NCI-H446 (cell line): ENCODE measurements at regions not wholly inside any gene's neighbourhood (a gene's known extent, or its start where the extent isn't known, plus 50 kb on each side); places are given as distances from the start of the nearest gene placed in this dataset.
"Not testable (repeated sequence)": the region's sequence is repeated elsewhere in the genome, so short reads cannot be mapped to it uniquely, and the experiment has no call there.

Source experiments
- DNase-seq, 2 experiments: peaks; one replicate each; lab custom pipeline; 2025; lab: John Stamatoyannopoulos, UW

DNA sequence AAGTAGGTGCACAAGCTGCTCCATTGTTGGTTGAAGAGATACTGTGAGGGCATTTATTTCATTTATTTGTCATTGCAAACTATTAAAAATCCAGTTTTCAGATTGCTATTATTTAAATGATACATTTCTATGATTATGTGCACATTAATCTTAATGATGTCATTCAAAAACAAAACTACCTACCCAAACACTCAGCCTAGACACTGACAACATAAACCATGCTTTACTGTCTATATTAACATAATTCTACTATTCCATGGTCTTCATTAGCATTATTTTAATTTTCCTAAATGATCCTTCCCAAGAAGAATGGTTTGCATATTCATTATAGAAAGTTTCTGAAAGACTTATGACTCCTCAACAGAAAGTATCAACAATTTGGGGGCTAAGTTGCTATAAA is 813.0 kb upstream of the SLITRK5 start:
- no peak for DNase-seq

DNA sequence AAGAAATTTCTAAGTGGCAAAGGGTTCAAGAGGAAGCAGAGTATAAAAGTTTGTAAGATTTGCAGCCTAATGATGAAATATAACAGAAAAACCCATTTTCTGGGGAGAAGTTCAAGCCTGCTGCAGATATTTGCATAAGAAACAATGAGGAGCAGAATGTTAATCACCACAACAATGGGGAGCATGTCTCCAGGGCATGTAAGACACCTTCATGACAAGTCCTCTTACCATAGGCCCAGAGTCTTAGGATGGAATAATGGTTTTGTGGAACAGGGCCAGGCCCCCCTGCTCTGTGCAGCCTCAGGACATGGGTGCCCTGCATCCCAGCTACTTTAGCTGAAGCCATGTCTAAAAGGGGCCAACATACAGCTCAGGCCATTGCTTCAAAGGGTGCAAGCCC is 809.0 kb upstream of the SLITRK5 start:
- DNase-seq, result no peak

DNA sequence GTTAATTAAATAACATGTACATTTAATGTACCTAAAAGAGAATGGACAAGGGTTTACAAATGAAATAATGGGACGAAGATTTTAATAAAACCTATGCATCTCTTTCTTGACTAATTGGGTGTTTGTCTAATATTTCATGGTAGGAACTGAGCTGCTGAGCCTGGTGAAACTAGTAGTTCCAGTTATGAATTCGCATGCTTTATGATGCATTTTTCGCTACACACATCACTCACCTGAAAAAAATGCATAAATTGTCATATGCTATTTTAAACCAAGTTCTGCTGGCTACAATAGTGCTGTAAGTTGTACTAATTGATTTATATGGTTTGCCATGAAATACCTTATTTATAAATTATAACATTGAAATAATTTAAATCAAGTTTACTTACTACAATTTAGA is 806.8 kb upstream of the SLITRK5 start:
- DNase-seq, result no peak

DNA sequence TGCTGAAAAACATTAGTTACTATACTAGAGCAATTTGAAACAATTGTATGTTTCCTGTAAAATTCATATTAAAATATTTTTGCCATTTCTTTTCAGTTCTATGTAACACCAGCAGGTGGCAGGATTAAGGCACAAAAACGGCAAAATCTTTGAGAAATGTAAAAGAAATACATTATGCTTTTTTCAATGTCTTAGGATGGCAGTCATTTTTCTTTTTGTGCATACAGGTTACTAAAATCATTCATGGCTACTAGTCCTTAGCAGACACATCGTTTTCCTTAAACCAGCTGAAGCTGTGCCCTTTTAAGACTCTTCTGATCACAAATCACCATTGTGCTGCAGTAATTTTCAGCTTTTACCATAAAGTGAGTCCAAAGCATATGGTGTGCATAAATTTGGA is 800.7 kb upstream of the SLITRK5 start:
- peak in 1 of 2 experiments; percentile 12 for DNase-seq

DNA sequence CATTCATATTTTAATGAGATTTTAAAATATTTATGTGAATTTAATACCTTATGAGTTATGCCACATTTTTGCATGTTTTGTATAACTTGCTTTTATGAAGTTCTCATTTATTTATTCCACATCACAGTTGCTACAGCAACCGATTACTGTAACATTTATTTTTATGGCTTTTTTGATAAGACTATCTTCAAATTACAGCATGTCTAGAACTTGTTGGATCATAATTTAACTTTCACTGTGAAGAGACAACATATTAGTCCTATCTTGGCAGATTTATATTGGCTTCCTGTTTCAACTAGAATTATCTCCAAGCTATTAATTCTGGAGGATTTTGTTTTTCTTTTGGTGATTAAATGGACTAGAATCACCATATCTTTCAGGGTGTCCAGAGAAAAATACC is 793.7 kb upstream of the SLITRK5 start:
- no peak for DNase-seq

DNA sequence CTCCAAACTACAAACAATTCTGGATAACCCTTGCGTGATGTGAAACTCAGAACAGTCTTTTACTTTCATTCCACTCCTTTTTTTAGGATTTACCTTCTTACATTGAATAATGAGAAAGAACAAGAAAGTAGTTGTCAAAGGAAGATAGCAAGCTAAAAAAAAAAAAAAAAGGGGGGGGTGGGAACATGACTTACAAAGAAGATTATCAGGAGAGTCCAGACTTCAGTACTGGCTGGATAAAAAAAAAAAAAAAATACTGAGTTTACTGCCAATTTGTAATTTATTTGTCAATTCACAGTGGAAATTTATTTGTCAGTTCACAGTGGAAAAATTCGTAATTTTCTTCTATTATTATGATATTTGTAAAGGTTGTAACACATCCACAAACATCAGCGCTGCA is 792.4 kb upstream of the SLITRK5 start:
- no peak for DNase-seq

DNA sequence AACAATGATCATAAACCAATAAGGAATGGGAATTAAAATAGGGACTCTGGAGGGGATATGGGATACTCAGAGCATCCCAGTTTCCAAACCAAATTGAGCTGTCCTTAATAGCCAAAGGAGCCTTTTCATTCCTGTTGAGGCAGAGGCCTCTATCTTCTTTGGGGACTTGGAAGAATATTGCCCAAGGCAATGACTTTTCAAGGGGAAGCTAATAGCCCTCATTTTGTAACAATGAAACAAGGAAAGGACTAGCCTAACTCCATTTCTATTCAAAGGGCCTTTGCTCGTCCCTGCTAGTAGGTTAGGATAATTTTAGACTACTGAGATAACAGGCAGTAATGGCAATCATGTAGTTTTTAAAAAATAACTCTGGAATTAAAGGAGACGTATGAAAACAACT is 789.8 kb upstream of the SLITRK5 start:
- no peak for DNase-seq

DNA sequence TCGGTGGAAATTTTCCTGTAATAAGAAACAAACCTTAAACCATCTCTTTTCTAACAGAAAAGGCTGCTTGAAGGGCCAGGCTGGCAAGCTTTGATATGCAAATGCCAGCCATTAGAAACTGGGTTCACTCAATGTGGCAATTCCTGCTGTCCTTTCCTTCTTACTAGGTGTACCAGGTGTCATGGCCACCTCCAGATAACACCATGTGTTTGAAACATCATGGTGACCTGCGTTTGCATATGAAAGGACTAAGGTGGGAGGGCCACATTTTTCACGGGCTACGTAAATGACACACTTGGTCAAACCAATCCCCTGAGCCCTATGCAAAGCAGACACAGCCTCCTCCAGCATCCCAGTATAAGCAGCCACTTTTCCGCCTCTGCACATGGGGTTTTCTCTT is 789.1 kb upstream of the SLITRK5 start:
- DNase-seq, result no peak

DNA sequence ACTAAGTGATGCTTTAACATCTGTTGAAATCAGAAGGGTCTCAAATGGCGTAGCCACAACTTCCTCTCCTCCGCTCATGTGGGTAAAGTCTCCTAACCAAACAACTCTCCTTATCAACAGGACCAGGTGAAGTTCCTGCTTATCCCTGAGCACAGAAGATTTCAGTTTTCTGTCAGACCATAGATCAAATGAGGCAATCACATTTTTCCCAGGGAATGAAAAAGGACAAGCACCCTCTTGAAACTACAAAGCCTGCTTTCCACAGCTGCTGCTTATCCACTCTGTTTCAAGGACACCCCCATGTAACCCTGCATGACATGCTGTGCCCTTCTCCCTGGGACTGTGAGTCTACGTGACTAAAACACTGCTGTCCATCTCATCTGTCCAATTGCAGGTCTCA is 788.3 kb upstream of the SLITRK5 start:
- DNase-seq, result no peak

DNA sequence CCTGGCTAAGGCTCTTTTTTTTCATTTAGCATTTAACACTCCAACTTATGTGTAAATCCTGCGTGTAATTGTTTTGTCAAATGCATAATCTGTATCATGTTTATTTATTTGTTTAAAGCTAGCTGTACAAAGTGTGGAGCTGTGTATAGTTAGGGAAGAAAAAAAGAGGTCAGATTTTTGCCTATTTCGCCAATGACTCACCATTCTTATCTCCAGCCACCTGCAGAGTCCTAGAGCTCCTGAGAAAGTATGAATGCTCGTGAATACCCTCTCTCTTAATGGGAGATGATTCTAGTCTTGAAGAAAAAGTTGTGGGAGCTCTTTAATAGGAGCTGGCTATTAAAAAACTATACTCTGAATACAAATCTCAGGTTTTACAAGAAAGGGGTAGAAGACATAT is 778.8 kb upstream of the SLITRK5 start:
- DNase-seq, result no peak

DNA sequence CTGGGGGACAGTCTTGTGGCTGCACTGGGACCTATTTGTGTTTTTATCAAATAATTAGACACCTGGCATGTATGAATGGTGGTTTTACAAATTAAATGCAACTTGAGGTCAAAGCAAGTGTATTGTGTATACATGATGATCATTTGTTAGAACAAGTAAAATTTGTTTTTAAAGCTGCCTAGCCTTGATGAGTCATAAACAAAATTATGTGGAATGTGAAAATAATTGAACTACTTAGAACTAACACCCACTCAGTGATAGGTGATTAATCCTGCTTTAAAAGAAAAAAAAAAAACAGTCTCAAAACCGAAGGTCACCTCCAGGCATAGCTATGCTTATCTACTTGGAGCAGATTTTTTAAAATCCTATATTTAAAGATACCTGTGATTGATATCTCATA is 770.3 kb upstream of the SLITRK5 start:
- no peak for DNase-seq

DNA sequence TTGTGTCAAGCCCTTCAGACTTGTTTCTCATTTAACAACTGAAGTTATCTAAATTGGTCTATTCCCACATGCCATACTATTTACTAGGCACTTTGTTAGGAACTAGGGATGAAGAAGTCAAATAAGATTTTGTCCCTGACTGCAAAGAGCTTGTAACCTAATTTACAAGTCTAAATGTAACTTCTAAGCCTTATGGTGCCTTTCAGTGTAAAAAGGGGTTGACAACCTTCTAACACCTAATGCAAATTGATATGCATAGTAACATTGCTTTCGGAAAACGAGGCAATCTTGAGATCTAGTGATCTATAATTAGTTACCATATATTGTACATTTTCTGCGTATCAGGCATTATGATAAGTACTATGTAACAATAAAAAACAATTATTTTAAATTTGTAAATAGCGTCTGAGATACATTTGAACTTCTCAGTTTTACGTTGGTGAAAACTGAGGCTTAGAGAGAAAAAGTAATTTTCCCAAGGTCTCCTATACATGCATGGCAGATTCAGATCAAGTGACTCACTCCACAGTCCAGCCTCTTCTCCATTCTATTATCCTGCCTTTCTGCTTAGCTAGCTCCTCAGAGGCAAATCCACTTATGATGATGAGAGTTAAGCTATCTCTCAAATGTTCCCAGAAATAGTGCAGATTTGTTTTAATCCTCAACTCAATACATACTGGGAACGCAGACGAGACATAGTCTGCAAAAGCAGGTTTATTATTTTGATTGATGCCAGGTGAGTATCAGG is 764.9 kb upstream of the SLITRK5 start:
- DNase-seq, result no peak

DNA sequence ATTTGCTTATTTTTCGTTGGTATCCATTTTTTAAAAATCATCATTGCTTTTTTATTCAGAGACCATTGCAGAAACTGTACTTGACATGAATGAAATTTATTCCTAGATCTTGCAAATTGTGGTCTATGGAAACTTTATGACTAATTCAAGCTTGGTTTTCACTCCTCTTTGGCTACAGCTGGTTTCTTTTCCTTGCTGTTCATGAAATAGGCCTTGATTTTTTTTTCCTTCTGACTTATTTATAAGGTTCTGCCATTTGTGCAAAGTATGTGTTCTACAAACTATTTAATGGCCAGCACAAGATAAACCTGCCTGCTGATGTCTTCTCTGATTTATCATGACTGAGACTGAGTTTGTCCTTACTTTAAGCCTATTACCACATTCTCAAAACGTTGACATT is 764.0 kb upstream of the SLITRK5 start:
- no peak for DNase-seq

DNA sequence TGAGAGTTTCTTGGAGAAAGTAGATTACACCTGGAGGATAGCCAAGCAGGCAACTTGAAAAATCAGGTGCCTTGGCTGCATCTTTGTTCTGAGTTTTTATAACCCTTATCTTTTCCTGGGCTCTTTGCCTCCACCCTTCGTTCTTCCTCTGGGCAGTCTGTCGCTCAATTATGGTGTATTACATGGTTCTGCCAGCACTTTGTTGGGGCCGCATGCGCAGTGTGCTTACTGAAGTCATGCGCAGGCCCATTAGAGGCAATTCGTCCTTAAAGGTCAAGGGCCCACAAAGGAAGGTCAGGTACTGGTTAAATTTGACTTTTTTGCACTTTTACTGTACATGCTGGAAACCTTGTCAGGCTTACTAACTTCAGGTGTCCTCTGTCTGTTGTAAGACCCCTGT is 761.9 kb upstream of the SLITRK5 start:
- DNase-seq, result no peak

DNA sequence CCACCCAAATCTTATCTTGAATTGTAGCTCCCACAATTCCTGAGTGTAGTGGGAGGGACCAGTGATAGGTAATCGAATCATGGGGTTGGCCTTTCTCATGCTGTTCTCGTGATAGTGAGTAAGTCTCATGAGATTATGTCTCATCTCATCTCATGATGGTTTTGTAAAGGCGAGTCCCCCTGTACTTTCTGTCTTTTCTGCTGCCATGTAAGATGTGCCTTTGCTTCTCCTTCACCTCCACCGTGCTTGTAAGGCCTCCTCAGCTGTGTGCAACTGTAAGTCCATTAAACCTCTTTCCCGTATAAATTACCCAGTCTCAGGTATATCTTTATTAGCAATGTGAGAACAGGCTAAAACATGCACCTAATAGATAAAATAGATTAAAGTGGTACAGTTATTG is 756.4 kb upstream of the SLITRK5 start:
- no peak for DNase-seq

DNA sequence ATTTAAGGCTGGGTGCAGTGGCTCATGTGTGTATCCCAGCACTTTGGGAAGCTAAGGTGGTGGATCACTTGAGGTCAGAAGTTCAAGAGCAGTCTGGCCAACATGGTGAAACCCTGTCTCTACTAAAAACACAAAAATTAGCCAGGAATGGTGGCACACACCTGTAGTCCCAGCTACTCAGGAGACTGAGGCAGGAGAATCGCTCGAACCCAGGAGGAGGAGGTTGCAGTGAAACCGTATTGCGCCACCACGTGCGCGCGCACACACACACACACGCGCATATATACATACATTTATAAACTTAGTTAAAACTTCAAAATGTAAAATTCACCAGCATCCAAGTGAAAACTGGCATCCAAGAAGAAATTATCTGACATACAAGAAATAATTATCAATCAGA is 753.7 kb upstream of the SLITRK5 start:
- not testable (repeated sequence) for DNase-seq

DNA sequence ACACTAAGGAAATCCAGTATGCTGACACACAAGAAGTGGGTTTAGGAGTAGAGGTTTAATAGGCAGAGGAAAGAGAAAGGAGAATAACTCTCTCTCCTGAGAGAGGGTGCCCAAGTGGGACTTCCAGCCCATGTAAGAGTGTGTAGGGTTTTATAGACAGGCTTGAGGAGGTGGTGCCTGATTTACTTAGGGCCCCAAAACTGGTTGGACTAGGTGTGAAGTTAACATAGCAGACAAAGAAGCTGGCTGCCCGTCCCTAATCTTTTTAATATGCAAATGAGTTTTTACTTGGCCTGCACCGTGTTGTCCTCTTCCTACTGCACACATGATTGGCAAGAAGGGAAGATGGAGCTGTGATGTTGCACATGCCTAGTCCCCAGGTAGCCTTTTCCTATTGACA is 752.5 kb upstream of the SLITRK5 start:
- no peak for DNase-seq

DNA sequence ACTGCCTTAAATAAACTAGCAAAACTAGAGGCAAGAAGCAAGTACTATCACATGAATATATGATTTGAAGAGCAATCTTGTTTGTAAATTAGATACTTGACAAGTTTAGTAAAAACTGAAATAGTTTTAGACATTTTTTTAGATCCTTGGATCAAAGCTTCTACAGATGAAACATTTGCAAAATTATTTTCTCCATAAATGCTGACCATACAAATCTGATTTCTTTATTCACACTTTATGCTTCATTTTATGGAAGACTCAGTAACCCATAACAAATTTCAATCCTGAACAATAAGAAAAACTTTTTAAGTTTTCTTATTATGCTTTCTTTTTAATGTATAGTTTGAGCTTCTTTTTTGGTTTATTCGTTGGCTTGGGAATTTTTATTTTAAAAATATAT is 750.2 kb upstream of the SLITRK5 start:
- DNase-seq, result no peak

DNA sequence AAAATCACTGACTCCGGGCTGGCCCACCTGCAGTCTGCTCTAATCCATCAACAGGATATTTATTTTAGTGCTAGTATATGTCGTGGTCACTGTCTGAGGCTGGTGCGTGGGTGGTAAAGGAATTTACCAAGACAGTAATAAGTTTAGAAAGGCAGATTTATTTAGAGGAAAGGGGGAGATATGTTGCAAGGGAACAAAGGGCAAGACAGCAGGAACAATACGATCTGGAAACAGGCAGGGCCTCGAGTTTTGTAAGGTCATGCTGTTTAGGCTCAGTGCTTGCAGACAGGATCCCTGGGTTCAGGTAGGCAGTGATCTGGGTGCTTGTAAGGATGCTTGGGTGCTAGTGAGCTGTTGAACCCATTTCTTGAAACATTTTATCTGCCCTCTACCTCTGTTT is 748.2 kb upstream of the SLITRK5 start:
- DNase-seq, result no peak

DNA sequence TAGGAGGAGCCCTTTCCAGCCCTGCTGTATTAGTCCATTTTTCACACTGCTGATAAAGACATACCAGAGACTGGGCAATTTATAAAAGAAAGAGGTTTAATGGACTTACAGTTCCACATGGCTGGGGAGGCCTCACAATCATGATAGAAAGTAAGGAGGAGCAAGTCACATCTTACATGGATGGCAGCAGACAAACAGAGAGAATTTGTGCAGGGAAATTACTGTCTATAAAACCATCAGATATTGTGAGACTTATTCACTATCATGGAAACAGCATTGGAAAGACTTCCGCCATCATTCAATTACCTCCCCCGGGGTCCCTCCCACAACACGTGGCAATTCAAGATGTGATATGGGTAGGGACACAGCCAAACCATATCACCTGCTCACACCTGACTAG is 744.3 kb upstream of the SLITRK5 start:
- not testable (repeated sequence) for DNase-seq

DNA sequence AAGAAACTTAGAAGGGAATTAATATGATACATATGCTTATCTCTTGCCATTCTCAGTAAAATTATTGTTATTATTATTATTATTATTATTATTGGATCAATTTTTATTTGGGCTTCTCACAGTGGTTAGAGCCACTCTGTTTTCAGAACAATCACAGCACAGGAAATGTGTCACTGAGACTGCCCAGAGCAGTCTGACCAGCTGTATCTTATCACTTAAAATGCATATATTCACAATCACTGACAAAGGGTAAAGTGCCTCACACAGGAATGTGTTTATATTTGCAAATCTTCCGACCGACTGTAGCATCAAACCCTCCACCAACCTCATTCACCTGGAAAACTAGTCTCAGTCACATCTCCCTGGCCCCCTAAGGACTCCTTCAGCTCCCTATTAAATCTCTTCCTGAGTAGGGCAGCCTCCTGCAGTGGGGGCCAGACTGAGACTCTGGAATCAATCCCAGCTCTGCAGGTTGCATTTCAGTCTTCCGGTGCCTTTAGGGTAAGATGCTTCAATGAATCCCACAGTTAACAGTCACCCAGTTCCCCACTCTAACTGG is 738.3 kb upstream of the SLITRK5 start:
- DNase-seq, result no peak

DNA sequence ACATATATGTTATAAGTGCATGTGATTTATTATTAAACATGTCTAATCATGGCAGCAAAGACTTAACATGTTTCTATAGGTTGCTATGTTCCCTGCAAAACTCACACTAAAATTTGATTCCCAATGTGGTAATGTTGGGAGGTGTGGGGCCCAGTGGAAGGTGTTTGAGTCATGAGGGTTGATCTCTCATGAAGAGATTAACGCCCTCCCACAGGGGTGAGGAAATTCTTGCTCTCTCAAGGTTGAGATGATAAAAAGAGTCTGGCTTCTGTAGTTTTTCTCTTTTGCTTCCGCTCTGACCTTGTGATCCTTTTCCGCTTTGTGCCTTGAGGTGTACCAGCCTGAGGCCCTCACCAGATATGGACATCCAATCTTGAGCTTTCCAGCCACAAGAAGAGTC is 737.5 kb upstream of the SLITRK5 start:
- no peak for DNase-seq

DNA sequence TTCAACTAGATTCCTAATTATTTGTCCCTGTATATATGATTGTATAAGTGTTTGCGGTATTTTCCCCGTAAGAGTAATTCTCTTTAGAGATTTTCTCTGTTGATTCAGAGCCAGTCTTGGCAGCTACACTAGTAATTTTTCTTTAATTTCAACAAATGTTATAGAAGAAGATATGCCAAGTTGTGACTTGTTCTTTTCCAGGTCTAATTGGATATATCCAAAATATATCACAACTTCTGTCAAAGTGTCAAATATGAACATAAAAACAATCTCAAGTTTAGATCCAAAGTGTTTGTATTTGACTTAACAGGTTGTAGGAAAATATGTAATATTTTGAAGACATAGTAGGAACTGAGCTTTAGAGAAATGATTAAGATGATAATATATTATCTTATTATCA is 733.9 kb upstream of the SLITRK5 start:
- DNase-seq, result no peak

DNA sequence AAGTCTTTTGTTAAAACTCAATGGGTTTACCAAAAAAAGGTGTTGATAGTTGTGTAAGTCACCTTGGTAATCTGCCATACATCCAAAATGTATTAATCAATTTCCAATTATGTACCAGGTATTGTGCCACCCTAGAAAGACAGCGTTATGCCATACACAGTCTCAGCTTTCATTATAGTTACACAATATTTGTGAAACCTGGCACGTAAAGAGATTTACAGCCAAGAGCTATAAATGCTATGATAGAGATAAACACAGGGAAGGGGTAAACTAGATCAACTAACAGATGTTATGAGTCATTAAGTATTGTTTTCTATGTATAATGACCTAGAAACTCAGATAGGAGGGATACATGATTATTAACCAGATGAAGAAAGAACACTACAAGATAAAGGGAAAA is 725.6 kb upstream of the SLITRK5 start:
- DNase-seq, result no peak
